Heart right ventricle (tissue), 16 donors: ENCODE measurements at regions not wholly inside any gene's neighbourhood (a gene's known extent, or its start where the extent isn't known, plus 50 kb on each side); places are given as distances from the start of the nearest gene placed in this dataset.
A peak's percentile ranks its signal among the peaks of the same experiment; 100 is the strongest.

Source experiments
- ATAC-seq, 8 donors: fragments of 200-7000 bp; cut with Tn5 transposase; one replicate each; pipeline ENCODE4 v1.9.1; 2020; ENCODE audit warnings: mild to moderate bottlenecking in 8 of 8, moderate library complexity in 8 of 8, moderate number of reproducible peaks in 1 of 8
- DNase-seq, 2 donors: peaks; one replicate each; pipeline ENCODE4 v3.0.0-alpha.2; 2020
- H3K27ac ChIP-seq, 10 donors: fragments of 200-600 bp; sonication (generic) in 2 of 10; one replicate each; pipeline versions ENCODE4 v1.5.0 to v1.8.0; 2020 to 2022; ENCODE audit warnings: mild to moderate bottlenecking in 3 of 10
- H3K27me3 ChIP-seq, 7 donors: fragments of 200-600 bp; one replicate each; pipeline ENCODE4 v1.8.0; 2021 to 2022; ENCODE audit warnings: mild to moderate bottlenecking in 2 of 7
- H3K36me3 ChIP-seq, 9 donors: fragments of 200-600 bp; sonication (generic) in 1 of 9; one replicate each; pipeline versions ENCODE4 v1.5.0 to v1.8.0; 2020 to 2022; ENCODE audit warnings: mild to moderate bottlenecking in 2 of 9
- H3K4me1 ChIP-seq, 9 donors: fragments of 200-600 bp; sonication (generic) in 1 of 9; one replicate each; pipeline versions ENCODE4 v1.5.0 to v1.8.0; 2020 to 2022; ENCODE audit warnings: mild to moderate bottlenecking in 4 of 9
- H3K4me3 ChIP-seq, 10 donors: fragments of 200-600 bp; sonication (generic) in 2 of 10; one replicate each; pipeline versions ENCODE4 v1.5.0 to v1.8.0; 2020 to 2022; ENCODE audit warnings: mild to moderate bottlenecking in 7 of 10, moderate library complexity in 2 of 10
- H3K9me3 ChIP-seq, 11 donors: fragments of 200-600 bp in 10 of 11; sonication (generic) in 2 of 11; one replicate each; pipeline versions ENCODE4 v1.5.0 to v1.8.0; 2013 to 2022; ENCODE audit warnings: mild to moderate bottlenecking in 2 of 11, control low read depth in 1 of 11, moderate library complexity in 1 of 11
- WGBS, 2 donors: extraction: QIAGEN DNeasy Blood & Tissue Kit; methylation state at CpG; one replicate each; pipeline ENCODE4 v1.1.7; 2013; ENCODE audit warnings: inconsistent platforms in 1 of 2; 5-methylcytosine and 5-hydroxymethylcytosine counted together
- intact Hi-C, 10 donors: fragments of 100-400 bp; cut with DNase I; formaldehyde crosslinking; loops; one replicate each; pipeline versions ENCODE4 v1.11.1 to v1.14.2; 2022
- TF ChIP-seq, protein P1 (sequence below), 9 donors: fragments of 200-600 bp; sonication (generic) in 2 of 9; IDR thresholded peaks; one replicate each; pipeline versions ENCODE4 v1.5.0 to v1.8.0; 2021 to 2022; ENCODE audit warnings: antibody characterized with exemption in 9 of 9, mild to moderate bottlenecking in 5 of 9, moderate library complexity in 1 of 9
- donor health status: Arrhythmogenic right ventricular cardiomyopathy.
- donor health status: ischemic (EF 13 %, LVEDD 7.1; RV severe dilation, severe dysfunction).
- donor health status: healthy with polysubstance abuse.
- donor health status: DM: no; HTN: yes; CAD: no.
- donor health status: DM: no; HTN: no; CAD: no.
- donor health status: ischemic (EF 25% LVEDD 6.9; RV normal size, moderate dysfunction).
- donor health status: ischemic (EF 25% LVEDD 5.7; RV mildly dilated, moderate dysfunction).
- donor health status: healthy.
- donor health status: DM: yes; HTN: yes; CAD: no.
- donor health status: Ischemic cardiomyopathy.
- donor health status: ischemic (EF 35%, LVEDD 5.7; RV mildly dilated, moderate dysfunction).
- donor health status: nonischemic (EF 11% LVEDD 7.7; RV severe dilation, severe dysfunction).
- donor health status: DM: yes; HTN: yes; CAD: no.
- donor health status: PGD.
- donor health status: ischemic (EF 29% LVEDD 5.4; RV normal size, mild dysfunction).
- donor health status: nonischemic (EF 23%, LVEDD 6.1; RV moderate dilation, normal function).

DNA sequence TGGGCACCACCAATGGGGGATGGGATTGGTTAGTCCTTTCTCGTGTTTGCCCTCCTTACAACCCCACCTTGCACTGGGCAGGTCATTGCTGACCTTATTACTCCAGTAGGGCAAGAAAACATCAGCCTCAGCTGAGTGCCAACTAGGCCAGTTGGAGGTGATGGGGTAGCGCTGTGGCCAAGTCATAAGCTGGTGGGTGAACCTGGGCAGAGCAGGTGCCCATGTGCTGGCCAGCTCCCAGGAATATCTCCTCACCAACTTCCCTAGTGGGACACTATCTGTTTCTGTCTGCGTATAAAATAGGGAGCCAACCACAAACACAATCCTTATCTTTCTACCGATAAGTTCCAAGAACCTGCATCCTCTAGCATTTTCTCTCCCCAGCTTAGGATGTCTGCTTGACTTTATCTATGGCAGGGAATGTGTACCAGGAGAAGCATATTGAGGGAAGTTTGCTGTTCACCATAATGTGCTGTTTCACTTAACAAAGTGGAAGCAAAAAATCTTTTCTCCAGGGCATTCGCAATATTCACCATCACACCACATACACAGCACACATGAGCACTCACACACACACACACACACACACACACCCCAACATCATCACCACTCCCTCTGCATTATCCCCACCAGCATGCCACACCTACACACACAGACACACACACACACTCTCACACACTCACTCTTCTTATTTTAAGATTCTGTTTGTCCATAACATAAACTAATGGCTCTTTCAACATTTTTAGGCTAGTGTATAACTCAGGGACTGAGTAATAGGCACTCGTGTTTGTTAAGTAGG is 390.0 kb downstream of the ENC1 start:
- H3K27ac ChIP-seq, result peak overlapping the region in 3 of 10 donors; percentile 9 to 56 (median 11)
- ATAC-seq, result peak in 2 of 8 donors; percentile 12 to 21
- no peak overlapping the region for H3K4me3 ChIP-seq
- no peaks in the 10 kb centered on the region for H3K36me3 ChIP-seq
- WGBS, 2 donors, result 59 to 67% methylated on average over 6 of the region's 6 CpGs
- intact Hi-C loops, result loop anchor here in 1 of 10 donors (10.0 kb wide), 1 partner anchor 346 kb away; no protein-coding TSS in a partner anchor
- no peaks in the 10 kb centered on the region for H3K27me3 ChIP-seq
- TF ChIP-seq, protein P1, sequence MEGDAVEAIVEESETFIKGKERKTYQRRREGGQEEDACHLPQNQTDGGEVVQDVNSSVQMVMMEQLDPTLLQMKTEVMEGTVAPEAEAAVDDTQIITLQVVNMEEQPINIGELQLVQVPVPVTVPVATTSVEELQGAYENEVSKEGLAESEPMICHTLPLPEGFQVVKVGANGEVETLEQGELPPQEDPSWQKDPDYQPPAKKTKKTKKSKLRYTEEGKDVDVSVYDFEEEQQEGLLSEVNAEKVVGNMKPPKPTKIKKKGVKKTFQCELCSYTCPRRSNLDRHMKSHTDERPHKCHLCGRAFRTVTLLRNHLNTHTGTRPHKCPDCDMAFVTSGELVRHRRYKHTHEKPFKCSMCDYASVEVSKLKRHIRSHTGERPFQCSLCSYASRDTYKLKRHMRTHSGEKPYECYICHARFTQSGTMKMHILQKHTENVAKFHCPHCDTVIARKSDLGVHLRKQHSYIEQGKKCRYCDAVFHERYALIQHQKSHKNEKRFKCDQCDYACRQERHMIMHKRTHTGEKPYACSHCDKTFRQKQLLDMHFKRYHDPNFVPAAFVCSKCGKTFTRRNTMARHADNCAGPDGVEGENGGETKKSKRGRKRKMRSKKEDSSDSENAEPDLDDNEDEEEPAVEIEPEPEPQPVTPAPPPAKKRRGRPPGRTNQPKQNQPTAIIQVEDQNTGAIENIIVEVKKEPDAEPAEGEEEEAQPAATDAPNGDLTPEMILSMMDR (IDR thresholded peaks at IDR 0.05), result no peak
- DNase-seq, result no peak
- no peaks in the 10 kb centered on the region for H3K9me3 ChIP-seq
- peaks cover 0 to 20% (median 11%) of the 10 kb centered on the region in 9 donors for H3K4me1 ChIP-seq

DNA sequence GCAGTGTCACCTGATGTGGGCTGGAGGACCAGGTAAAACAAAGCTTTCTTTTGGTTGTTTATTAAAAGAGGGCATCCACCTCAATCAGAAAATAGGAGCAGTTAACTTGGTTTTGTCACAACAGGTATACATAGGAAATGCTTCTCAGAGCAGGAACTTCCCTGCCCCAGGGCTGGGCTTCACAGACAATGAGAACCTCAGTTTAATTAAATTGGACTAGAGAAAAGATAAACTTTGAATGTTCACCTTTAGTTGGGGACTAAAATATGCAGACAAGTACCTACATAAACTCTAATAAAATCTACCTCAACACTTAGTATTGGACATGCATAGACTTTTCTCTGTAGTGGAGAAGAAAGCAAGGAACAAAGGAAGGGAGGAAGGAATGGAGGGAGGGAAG is 392.0 kb downstream of the ENC1 start:
- Histone ChIP-seq H3K27ac (no peak overlapping the region), H3K4me3 (no peak overlapping the region), H3K9me3 (no peaks in the 10 kb centered on the region), H3K36me3 (no peaks in the 10 kb centered on the region), H3K4me1 (peaks cover 0 to 20% (median 11%) of the 10 kb centered on the region in 9 donors), H3K27me3 (no peaks in the 10 kb centered on the region)
- intact Hi-C loops, result no loop called here
- no peak for DNase-seq
- TF ChIP-seq, protein P1 (IDR thresholded peaks at IDR 0.05), result no peak
- ATAC-seq, result no peak

DNA sequence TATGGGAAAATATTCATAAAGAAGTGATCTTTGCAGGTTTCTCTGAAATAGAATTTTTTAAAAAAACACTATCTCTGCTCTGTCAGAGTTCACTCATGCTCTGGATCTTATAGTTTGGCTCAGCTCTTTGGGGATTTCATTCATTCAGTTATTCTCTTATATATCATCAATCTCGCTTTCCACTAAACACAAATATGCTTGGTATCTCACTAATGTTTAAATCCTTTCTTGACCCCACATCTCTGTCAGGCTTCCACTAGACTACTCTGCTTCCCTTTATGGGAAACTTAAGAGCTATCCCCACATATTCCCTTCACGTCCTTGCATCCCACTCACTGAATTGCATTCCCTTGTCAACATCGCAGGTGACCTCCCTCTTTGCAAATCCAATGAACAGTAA is 396.1 kb downstream of the ENC1 start:
- no peaks in the 10 kb centered on the region for H3K9me3 ChIP-seq
- no peak overlapping the region for H3K27ac ChIP-seq
- H3K27me3 ChIP-seq, result no peaks in the 10 kb centered on the region
- ATAC-seq (no peak), DNase-seq (no peak)
- TF ChIP-seq, protein P1 (IDR thresholded peaks at IDR 0.05), result no peak
- H3K4me1 ChIP-seq, result peaks cover 0 to 21% (median 10%) of the 10 kb centered on the region in 9 donors
- 80 to 94% methylated on average over 3 of the region's 3 CpGs for WGBS, 2 donors
- intact Hi-C loops, result no loop called here
- H3K4me3 ChIP-seq, result no peak overlapping the region
- no peaks in the 10 kb centered on the region for H3K36me3 ChIP-seq

DNA sequence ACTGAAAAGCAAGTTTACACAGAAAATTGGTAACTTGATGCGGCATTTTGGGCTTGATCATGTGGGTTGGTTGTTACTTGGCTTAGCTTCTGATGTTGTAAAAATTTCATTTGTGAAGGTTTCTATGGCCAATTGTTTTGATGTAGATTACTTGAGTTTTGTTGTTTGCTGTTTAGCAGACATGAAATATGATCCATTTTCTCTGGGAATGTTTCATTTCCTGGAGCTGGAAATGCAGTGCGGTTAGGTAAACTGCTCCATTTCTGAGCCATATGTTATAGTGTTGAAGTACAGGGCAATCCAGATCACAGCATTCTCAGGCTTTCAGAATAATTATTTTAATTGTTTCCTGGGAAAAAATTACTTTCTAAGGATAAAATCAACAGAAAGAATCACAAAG is 396.9 kb downstream of the ENC1 start:
- Histone ChIP-seq H3K9me3 (no peaks in the 10 kb centered on the region), H3K27me3 (no peaks in the 10 kb centered on the region), H3K27ac (no peak overlapping the region), H3K4me3 (no peak overlapping the region), H3K4me1 (peaks cover 0 to 28% (median 10%) of the 10 kb centered on the region in 9 donors), H3K36me3 (no peaks in the 10 kb centered on the region)
- TF ChIP-seq, protein P1 (IDR thresholded peaks at IDR 0.05), result no peak
- DNase-seq (no peak), ATAC-seq (no peak)
- intact Hi-C loops, result no loop called here
- 77 to 86% methylated on average over 2 of the region's 2 CpGs for WGBS, 2 donors
